Gastroesophageal sphincter (tissue), 3 donors: ENCODE measurements at regions not wholly inside any gene's neighbourhood (a gene's known extent, or its start where the extent isn't known, plus 50 kb on each side); places are given as distances from the start of the nearest gene placed in this dataset.

ENCODE experiments used
- CTCF ChIP-seq, 4 experiments: fragments of 200-600 bp in 2 of 4; fragments of 450-650 bp in 2 of 4; sonication (generic) in 1 of 4; IDR thresholded peaks; one replicate each; pipeline ENCODE4 v1.5.1; 2017 to 2019; ENCODE audit warnings: antibody characterized with exemption in 4 of 4, mild to moderate bottlenecking in 2 of 4, moderate library complexity in 2 of 4
- EP300 ChIP-seq: sonication (generic); formaldehyde crosslinking; IDR thresholded peaks from one replicate; pipeline ENCODE4 v1.6.1; 2017; ENCODE audit warnings: antibody characterized with exemption, mild to moderate bottlenecking
- POLR2AphosphoS5 ChIP-seq: sonication (generic); formaldehyde crosslinking; IDR thresholded peaks from one replicate; pipeline ENCODE4 v1.6.1; 2017; ENCODE audit warnings: antibody characterized with exemption

- TF ChIP-seq CTCF (IDR thresholded peaks at IDR 0.05) = no peak
- TF ChIP-seq EP300 = no peak
- no peak for TF ChIP-seq POLR2AphosphoS5
Observed at GRCh38 chr4:8795140-8795539, 76.5 kb downstream of the HMX1 start.
